GM23338 (cell line): ENCODE measurements at regions not wholly inside any gene's neighbourhood (a gene's known extent, or its start where the extent isn't known, plus 50 kb on each side); places are given as distances from the start of the nearest gene placed in this dataset.
"Not testable (repeated sequence)": the region's sequence is repeated elsewhere in the genome, so short reads cannot be mapped to it uniquely, and the experiment has no call there.

Source experiments
- ATAC-seq: fragments of 200-7000 bp; cut with Tn5 transposase; 3 replicates; pipeline ENCODE4 v1.9.1; 2020
- DNase-seq: peaks from one replicate; pipeline ENCODE4 v3.0.0-alpha.2; 2015; ENCODE audit warnings: low spot score
- H2AFZ ChIP-seq: fragments of 200-600 bp; sonication (generic); 2 replicates; pipeline ENCODE4 v1.8.0; 2016; ENCODE audit warnings: antibody characterized with exemption, mild to moderate bottlenecking, moderate library complexity
- H3F3A ChIP-seq: fragments of 200-600 bp; sonication (generic); replicated peaks from 2 replicates; pipeline ENCODE4 v1.8.0; 2017; ENCODE audit warnings: antibody characterized with exemption, mixed run types, low read depth
- H3K27ac ChIP-seq: fragments of 200-600 bp; sonication (generic); 2 replicates; pipeline ENCODE4 v1.6.1; 2016; ENCODE audit warnings: low read depth
- H3K27me3 ChIP-seq: fragments of 200-600 bp; sonication (generic); 2 replicates; pipeline ENCODE4 v1.8.0; 2016; ENCODE audit warnings: mild to moderate bottlenecking, mixed run types, moderate library complexity; ENCODE audit not compliant: insufficient read depth
- H3K36me3 ChIP-seq: fragments of 200-600 bp; sonication (generic); 2 replicates; pipeline ENCODE4 v1.8.0; 2016; ENCODE audit warnings: mild to moderate bottlenecking; ENCODE audit not compliant: insufficient read depth
- H3K4me1 ChIP-seq: fragments of 200-600 bp; sonication (generic); 2 replicates; pipeline ENCODE4 v1.8.0; 2016; ENCODE audit warnings: mild to moderate bottlenecking, moderate library complexity; ENCODE audit not compliant: insufficient read depth
- H3K4me2 ChIP-seq: fragments of 200-600 bp; sonication (generic); 2 replicates; pipeline ENCODE4 v1.7.1; 2017; ENCODE audit warnings: mixed run types
- H3K4me3 ChIP-seq: fragments of 200-600 bp; sonication (generic); 2 replicates; pipeline ENCODE4 v1.6.1; 2016; ENCODE audit warnings: mixed run types
- H3K79me2 ChIP-seq: fragments of 200-600 bp; sonication (generic); replicated peaks from 2 replicates; pipeline ENCODE4 v1.8.0; 2017; ENCODE audit warnings: mild to moderate bottlenecking; ENCODE audit not compliant: insufficient read depth
- H3K9me2 ChIP-seq: fragments of 200-600 bp; sonication (generic); 2 replicates; pipeline ENCODE4 v1.8.0; 2017; ENCODE audit not compliant: insufficient read depth
- H4K20me1 ChIP-seq: fragments of 200-600 bp; sonication (generic); replicated peaks from 2 replicates; pipeline ENCODE4 v1.8.0; 2017; ENCODE audit warnings: mild to moderate bottlenecking; ENCODE audit not compliant: insufficient read depth
- H3K27ac Mint-ChIP-seq: 2 replicates; pipeline ENCODE4 v1.8.0; 2020; ENCODE audit warnings: inconsistent platforms, mild to moderate bottlenecking, moderate library complexity, mixed read lengths
- H3K27me3 Mint-ChIP-seq: 3 replicates; pipeline ENCODE4 v1.8.0; 2022; ENCODE audit warnings: low read depth, mild to moderate bottlenecking, moderate library complexity, mixed read lengths, inconsistent platforms; ENCODE audit not compliant: insufficient read depth, poor library complexity
- H3K36me3 Mint-ChIP-seq: 3 replicates; pipeline ENCODE4 v1.8.0; 2021; ENCODE audit warnings: low read depth, mild to moderate bottlenecking, inconsistent platforms, moderate library complexity, mixed read lengths
- H3K4me1 Mint-ChIP-seq: 3 replicates; pipeline ENCODE4 v1.8.0; 2020; ENCODE audit warnings: mild to moderate bottlenecking, inconsistent platforms, mixed read lengths
- H3K4me3 Mint-ChIP-seq: 3 replicates; pipeline ENCODE4 v1.8.0; 2021; ENCODE audit warnings: moderate library complexity, mild to moderate bottlenecking, inconsistent platforms, mixed read lengths
- H3K9me3 Mint-ChIP-seq: 3 replicates; pipeline ENCODE4 v1.8.0; 2020; ENCODE audit warnings: moderate library complexity, mild to moderate bottlenecking, inconsistent platforms, mixed read lengths
- CREB1 ChIP-seq: fragments of 250-450 bp; sonication (Bioruptor Pico); IDR thresholded peaks from 2 replicates; pipeline ENCODE4 v1.5.0; 2020; ENCODE audit warnings: low read depth, mild to moderate bottlenecking, moderate library complexity
- EZH2 ChIP-seq: fragments of 200-600 bp; sonication (generic); IDR thresholded peaks from one replicate; pipeline ENCODE4 v1.8.0; 2017; ENCODE audit warnings: antibody characterized with exemption, mild to moderate bottlenecking, low read depth; ENCODE audit not compliant: unreplicated experiment
- EZH2phosphoT487 ChIP-seq: fragments of 200-600 bp; sonication (generic); IDR thresholded peaks from one replicate; pipeline ENCODE4 v1.8.1; 2018; ENCODE audit warnings: antibody characterized with exemption; ENCODE audit not compliant: unreplicated experiment
- JUNB ChIP-seq: IDR thresholded peaks from one replicate; pipeline ENCODE4 v1.6.1; 2016; ENCODE audit warnings: antibody characterized with exemption; ENCODE audit not compliant: unreplicated experiment
- POLR2AphosphoS5 ChIP-seq: IDR thresholded peaks from 2 replicates; pipeline ENCODE4 v1.6.1; 2016; ENCODE audit warnings: antibody characterized with exemption, low read depth
- REST ChIP-seq: IDR thresholded peaks from one replicate; pipeline ENCODE4 v1.6.1; 2018; ENCODE audit warnings: antibody characterized with exemption; ENCODE audit not compliant: unreplicated experiment
- STAT1 ChIP-seq: IDR thresholded peaks from one replicate; pipeline ENCODE4 v1.6.1; 2016; ENCODE audit warnings: antibody characterized with exemption; ENCODE audit not compliant: unreplicated experiment
- ZNF462 ChIP-seq: fragments of 250-450 bp; sonication (Bioruptor Pico); IDR thresholded peaks from 2 replicates; pipeline ENCODE4 v1.5.0; 2020; ENCODE audit warnings: mild to moderate bottlenecking, moderate library complexity

GRCh38 chr4:173718504-173718903 is 188.5 kb upstream of the HAND2 start:
- not testable (repeated sequence) for H3K4me2 ChIP-seq, H3F3A ChIP-seq, H3K36me3 ChIP-seq, ATAC-seq, H3K27me3 Mint-ChIP-seq, H3K9me2 ChIP-seq, H3K4me1 ChIP-seq, H3K36me3 Mint-ChIP-seq, H3K4me1 Mint-ChIP-seq, H3K4me3 Mint-ChIP-seq, H3K27me3 ChIP-seq, H3K27ac Mint-ChIP-seq, H4K20me1 ChIP-seq, H2AFZ ChIP-seq, H3K4me3 ChIP-seq, DNase-seq, H3K79me2 ChIP-seq, H3K27ac ChIP-seq
- peaks cover 26% of the 10 kb centered on the region for H3K9me3 Mint-ChIP-seq

- no peaks in the 10 kb centered on the region for H3K79me2 ChIP-seq
- DNase-seq: no peak
- Mint-ChIP-seq H3K27me3 (no peaks in the 10 kb centered on the region), H3K4me1 (no peaks in the 10 kb centered on the region), H3K9me3 (peaks cover 26% of the 10 kb centered on the region), H3K27ac (no peak overlapping the region), H3K4me3 (no peak overlapping the region), H3K36me3 (peaks cover 3% of the 10 kb centered on the region; the same call in 1 of the 3 replicates)
- H3K4me3 ChIP-seq: no peak overlapping the region
- no peaks in the 10 kb centered on the region for H3K4me1 ChIP-seq
- H3F3A ChIP-seq: no peaks in the 10 kb centered on the region
- no peak for ATAC-seq
- no peaks in the 10 kb centered on the region for H3K27me3 ChIP-seq
- no peaks in the 10 kb centered on the region for H3K9me2 ChIP-seq
- no peak overlapping the region for H2AFZ ChIP-seq
- H3K36me3 ChIP-seq: no peaks in the 10 kb centered on the region
- H3K4me2 ChIP-seq: no peak overlapping the region
- H4K20me1 ChIP-seq: no peaks in the 10 kb centered on the region
- TF ChIP-seq STAT1 (no peak), CREB1 (CRISPR knock-in tag) (no peak), EZH2 (no peak)
- H3K27ac ChIP-seq: no peak overlapping the region
Observed at GRCh38 chr4:173717581-173717980, 187.6 kb upstream of the HAND2 start.

GRCh38 chr4:173714456-173714855 is 184.4 kb upstream of the HAND2 start:
- no peak for ATAC-seq
- Histone ChIP-seq H3K36me3 (no peaks in the 10 kb centered on the region), H3K27me3 (no peaks in the 10 kb centered on the region), H3K4me3 (no peak overlapping the region), H3K27ac (no peak overlapping the region), H3K4me1 (no peaks in the 10 kb centered on the region), H2AFZ (no peak overlapping the region), H3K9me2 (no peaks in the 10 kb centered on the region), H4K20me1 (no peaks in the 10 kb centered on the region), H3K79me2 (no peaks in the 10 kb centered on the region), H3K4me2 (no peak overlapping the region), H3F3A (no peaks in the 10 kb centered on the region)
- H3K27me3 Mint-ChIP-seq: no peaks in the 10 kb centered on the region
- peaks cover 26% of the 10 kb centered on the region for H3K9me3 Mint-ChIP-seq
- no peak overlapping the region for H3K27ac Mint-ChIP-seq
- peaks cover 3% of the 10 kb centered on the region; the same call in 1 of the 3 replicates for H3K36me3 Mint-ChIP-seq
- H3K4me1 Mint-ChIP-seq: no peaks in the 10 kb centered on the region
- DNase-seq: no peak
- H3K4me3 Mint-ChIP-seq: no peak overlapping the region
- TF ChIP-seq EZH2phosphoT487 (no peak), CREB1 (CRISPR knock-in tag) (no peak), POLR2AphosphoS5 (no peak), JUNB (no peak), REST (no peak), STAT1 (no peak), ZNF462 (CRISPR knock-in tag) (no peak), EZH2 (no peak)
